T47D (cell line): ENCODE measurements at regions not wholly inside any gene's neighbourhood (a gene's known extent, or its start where the extent isn't known, plus 50 kb on each side); places are given as distances from the start of the nearest gene placed in this dataset.

Experiments used
- DNase-seq, 2 experiments: peaks; one replicate each; pipeline versions ENCODE4 v3.0.0 to v3.0.0-alpha.2; 2011 to 2012; ENCODE audit warnings: low read depth in 1 of 2, low spot score in 1 of 2
- JUND ChIP-seq: IDR thresholded peaks from 2 replicates; pipeline ENCODE4 v1.6.1; 2012; ENCODE audit warnings: low read depth
- in situ Hi-C: cut with HindIII; loops from 2 replicates; pipeline ENCODE4 v1.10.0; 2016; ENCODE audit warnings: low sequenced_read_pairs, low pct_unique_long_range_greater_than_20kb

- no peak for DNase-seq
- in situ Hi-C loops = no loop called here
- no peak for TF ChIP-seq JUND
Observed at GRCh38 chr6:163831736-163832135, 417.2 kb downstream of the QKI start.

GRCh38 chr6:163830641-163831040, 416.1 kb downstream of the QKI start:
- no peak for TF ChIP-seq JUND
- in situ Hi-C loops = no loop called here
- no peak for DNase-seq

- in situ Hi-C loops = no loop called here
- no peak for TF ChIP-seq JUND
- DNase-seq = no peak
Observed at GRCh38 chr6:163828038-163828795, 413.7 kb downstream of the QKI start.

GRCh38 chr6:163827143-163827542, 412.6 kb downstream of the QKI start:
- no peak for TF ChIP-seq JUND
- DNase-seq = no peak
- in situ Hi-C loops = no loop called here

- in situ Hi-C loops = no loop called here
- no peak for TF ChIP-seq JUND
- DNase-seq = no peak
Observed at GRCh38 chr6:163826629-163827028, 412.1 kb downstream of the QKI start.

- in situ Hi-C loops = no loop called here
- DNase-seq = no peak
- no peak for TF ChIP-seq JUND
Observed at GRCh38 chr6:163825033-163825432, 410.5 kb downstream of the QKI start.

- DNase-seq = no peak
- in situ Hi-C loops = no loop called here
- no peak for TF ChIP-seq JUND
Observed at GRCh38 chr6:163823577-163823976, 409.1 kb downstream of the QKI start.

- no peak for DNase-seq
- in situ Hi-C loops = no loop called here
- TF ChIP-seq JUND = no peak
Observed at GRCh38 chr6:163820745-163821458, 406.4 kb downstream of the QKI start.

GRCh38 chr6:163820171-163820570, 405.7 kb downstream of the QKI start:
- DNase-seq = no peak
- in situ Hi-C loops = no loop called here
- TF ChIP-seq JUND = no peak

- no peak for TF ChIP-seq JUND
Observed at GRCh38 chr6:163818719-163819118, 404.2 kb downstream of the QKI start.

GRCh38 chr6:163816441-163816840, 401.9 kb downstream of the QKI start:
- no peak for DNase-seq
- no peak for TF ChIP-seq JUND
- in situ Hi-C loops = no loop called here

More at GRCh38 chr6:163818719-163819118, 404.2 kb downstream of the QKI start:
- in situ Hi-C loops = no loop called here
- no peak for DNase-seq

- in situ Hi-C loops = no loop called here
- no peak for TF ChIP-seq JUND
- no peak for DNase-seq
Observed at GRCh38 chr6:163815796-163816195, 401.3 kb downstream of the QKI start.
